ENCODE measurements at regions not wholly inside any gene's neighbourhood (a gene's known extent, or its start where the extent isn't known, plus 50 kb on each side); places are given as distances from the start of the nearest gene placed in this dataset.
"Not testable (repeated sequence)": the region's sequence is repeated elsewhere in the genome, so short reads cannot be mapped to it uniquely, and the experiment has no call there.

DNA sequence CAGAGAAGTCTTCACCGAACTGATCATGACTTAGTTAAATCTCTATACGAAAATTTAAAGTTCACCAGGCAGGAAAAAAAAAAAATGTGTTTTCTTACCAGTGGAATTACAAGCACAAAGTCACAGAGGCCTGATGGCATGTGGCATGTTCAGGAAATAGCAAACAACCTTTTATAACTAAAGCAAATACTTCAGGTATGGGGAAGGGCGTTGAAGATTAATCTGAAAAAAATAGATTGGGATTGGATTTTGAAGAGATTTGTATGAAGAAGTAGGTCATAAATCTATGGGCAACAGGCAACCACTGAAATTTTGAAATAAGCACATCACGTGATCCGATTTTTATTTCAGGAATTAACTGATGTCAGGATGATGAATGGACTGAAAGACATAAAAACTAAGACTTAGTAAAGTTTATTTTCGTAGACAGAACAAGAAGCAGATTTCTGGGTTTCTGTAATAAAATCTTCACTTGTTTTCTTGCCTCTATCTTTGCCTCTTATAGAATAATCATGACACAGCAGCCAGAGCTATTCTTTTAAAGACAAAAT, 295.9 kb upstream of the ADGRL4 start:
- no peak for DNase-seq

DNA sequence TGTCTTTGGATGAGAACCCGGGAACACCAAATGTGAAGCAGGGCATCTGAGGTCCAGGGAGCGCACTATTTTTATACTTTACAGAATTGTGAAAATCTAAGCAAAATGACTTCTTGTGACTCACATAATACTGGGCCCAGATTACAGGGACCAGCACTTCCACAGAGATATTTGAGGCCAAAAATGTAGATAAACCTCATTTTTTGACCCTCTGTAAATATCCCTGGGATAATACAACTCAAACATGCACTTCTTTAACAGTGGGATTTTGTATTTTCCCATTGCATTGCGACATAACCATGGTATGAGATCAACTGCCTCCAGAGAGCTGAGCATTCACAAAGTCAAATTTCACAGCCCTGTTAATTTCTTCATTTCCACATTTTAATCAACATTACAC, 289.4 kb upstream of the ADGRL4 start:
- no peak for DNase-seq

DNA sequence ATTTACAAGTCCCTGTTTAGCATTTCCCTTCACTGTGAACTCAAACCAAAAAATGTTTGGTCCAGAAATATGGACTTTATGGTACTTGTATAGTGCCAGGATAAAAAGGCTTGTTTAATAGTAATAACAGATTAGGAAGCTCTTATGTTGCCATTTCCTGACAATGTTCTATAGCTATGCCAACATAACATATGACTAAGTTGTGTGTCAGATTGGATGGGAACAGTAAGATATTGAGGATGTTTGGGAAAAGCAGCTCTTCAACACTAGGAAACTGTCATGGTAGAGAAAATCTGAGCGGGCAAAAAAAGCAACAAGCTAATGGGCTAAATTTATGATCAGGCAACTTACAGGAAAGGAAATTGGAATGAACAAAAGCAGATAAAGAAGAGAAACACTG, 287.1 kb upstream of the ADGRL4 start:
- no peak for DNase-seq

DNA sequence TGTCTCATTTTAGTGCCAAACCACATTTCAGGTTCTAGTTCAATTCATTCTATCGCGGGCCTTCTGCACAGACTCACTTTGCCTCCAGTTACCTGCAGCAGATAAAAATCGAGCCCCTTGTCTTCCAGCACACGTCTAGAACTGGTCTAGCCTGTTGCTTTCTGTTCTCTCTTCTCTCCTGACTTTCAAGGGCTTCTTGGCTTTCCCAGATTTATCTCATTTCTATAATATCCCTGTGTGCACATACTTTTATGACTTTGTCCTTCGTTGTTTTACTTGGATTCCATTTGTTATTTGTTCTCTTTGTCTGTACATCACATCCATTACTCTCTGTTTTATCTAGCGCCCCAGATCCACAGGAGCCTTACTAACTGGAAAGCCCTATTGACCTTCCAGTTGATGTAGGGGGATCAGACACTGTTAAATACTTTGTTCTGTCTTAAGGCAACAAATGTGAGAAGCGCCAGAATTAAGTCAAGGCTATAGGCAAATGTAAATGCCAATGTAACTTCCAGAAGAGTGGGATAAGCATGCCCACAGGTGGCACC, 284.5 kb upstream of the ADGRL4 start:
- no peak for DNase-seq

DNA sequence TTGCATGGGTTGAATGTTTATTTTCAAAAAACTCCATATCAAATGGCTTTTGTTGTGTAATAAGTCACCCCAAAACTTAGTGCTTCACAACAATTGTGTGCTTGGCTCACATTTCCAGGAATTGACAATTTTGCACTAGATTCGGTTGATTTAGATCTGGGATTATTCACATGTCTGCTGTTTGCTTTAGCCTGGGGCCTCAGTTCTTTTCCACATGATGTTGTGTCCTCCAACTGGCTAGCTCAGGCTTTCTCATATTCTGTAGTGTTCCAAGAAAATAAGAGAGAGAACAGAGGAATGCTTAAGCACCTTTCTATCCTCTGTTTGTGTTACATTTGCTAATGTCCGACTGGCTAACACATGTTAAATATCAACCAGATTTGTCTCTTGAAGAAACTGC, 281.5 kb upstream of the ADGRL4 start:
- DNase-seq: no peak

DNA sequence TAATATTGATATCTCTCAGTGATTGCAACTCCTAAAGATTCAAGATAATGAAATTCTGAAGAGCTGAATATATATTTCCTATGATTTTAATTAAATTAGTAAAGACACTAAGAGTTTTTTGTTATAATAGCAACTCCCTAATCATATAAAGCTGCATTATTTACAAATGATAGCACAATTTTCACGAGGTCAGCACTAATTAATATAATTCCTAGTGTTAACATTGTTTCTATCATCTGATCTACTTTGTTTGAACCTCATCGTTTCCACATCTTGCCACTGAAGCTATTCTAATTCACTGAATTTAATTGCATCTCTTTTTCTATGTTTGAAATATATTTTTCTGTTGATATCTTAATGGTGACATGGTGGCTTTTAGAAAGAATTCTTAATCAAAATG, 279.1 kb upstream of the ADGRL4 start:
- no peak for DNase-seq

DNA sequence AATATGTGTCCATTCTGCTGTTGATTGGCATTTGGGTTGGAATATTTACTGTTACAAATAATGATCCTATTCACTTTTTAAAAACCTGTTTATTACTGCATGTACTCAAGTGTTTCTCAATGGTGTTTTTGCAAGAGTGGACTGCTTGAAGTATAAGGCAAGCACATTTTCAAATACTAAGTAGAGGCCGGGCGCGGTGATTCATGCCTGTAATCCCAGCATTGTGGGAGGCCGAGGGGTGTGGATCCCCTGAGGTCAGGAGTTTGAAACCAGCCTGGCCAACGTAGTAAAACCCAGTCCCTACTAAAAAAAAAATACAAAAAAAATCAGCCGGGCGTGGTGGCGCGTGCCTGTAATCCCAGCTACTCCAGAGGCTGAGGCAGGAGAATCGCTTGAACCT, 276.9 kb upstream of the ADGRL4 start:
- no peak for DNase-seq

DNA sequence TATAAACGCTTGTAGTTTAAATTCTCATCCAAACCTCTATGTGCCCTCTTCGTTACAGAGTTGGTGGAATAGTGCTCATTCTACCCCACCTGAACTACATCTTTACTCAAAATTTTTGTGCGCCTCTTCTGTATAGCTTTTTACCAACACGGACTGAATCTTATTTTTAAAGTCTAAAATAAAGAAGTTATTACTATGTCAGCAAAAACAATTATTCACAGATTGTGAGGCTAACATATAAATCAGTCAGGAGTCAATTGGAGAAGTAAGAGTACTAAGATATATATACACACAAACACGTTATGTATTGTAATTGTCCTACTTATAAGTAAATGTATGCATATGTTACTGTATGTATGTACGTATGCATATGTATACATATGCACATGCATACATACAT, 274.9 kb upstream of the ADGRL4 start:
- no peak for DNase-seq

DNA sequence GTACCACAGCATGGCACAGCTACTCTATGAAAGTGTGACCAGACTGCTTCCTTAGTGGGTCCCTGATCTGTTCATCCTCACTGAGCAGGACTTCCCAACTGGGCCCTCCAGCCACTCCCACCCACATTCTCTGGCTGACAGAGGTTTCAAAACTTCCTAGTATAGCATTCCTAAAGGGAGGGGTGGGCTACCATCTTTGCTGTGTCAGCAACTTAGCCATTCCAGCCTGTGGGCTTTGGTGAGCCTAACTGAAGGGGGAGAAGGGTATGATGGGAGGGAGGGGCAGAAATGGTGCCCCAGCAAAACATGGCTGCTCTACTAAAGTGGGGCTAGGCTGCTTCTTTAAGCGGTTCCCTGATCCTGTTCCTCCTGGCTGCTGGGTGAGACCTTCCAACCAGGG, 265.2 kb upstream of the ADGRL4 start:
- DNase-seq: no peak

DNA sequence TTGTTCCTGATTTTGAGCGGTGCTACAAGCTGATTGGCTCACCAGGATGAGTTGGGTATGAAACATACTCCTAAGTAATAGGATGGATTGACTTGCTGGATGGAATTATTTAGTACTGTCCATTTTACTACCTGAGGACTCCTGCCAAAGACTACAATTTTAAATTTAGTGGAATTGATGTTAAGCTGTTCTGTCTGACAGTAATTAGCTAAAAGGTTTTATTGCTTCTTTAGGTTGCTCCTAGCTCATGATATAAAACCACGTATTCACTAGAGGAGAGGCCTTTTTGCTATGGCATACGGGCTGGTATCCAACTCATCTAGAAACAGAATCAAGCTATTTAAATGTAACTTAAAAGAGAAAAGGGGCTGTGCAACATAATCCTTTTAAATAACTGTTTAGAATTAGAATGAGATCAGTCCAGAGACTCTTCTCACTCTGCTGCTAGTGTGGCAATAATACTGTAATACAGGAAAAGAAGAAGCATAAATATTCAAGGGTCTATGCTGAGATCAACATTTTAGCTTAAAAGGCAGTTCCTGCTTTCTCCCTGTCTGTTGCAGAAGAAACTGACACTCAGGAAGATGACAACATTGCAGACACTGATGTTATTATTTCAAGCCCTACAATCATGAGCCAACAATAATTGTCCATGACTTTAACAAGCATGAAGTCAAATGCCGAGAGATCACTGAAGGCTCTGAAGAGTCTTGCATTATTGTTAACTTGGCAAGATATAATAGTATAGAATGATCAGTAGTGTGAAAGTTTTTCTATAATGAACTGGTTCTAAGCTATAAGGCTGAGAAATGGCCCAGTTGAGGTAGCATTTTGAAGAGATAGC, 258.7 kb upstream of the ADGRL4 start:
- DNase-seq: no peak

DNA sequence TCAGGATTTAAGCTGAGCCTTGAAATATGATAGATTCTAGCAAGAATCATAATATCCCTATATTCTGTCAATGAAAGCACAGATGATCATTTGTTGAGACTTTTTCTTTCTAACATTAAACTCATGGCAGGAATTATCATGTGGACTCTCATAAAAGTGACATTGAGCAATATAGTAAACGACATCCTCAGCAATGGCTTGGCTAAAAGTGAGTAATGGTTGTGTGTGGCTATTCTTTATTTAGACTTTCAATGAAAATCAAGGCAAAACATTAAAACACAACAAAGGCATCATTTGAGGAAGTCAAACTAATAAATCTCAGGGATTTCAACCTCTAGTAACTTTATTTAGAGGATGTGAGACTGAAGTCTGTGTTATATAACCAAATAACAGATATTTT, 257.8 kb upstream of the ADGRL4 start:
- DNase-seq: no peak

DNA sequence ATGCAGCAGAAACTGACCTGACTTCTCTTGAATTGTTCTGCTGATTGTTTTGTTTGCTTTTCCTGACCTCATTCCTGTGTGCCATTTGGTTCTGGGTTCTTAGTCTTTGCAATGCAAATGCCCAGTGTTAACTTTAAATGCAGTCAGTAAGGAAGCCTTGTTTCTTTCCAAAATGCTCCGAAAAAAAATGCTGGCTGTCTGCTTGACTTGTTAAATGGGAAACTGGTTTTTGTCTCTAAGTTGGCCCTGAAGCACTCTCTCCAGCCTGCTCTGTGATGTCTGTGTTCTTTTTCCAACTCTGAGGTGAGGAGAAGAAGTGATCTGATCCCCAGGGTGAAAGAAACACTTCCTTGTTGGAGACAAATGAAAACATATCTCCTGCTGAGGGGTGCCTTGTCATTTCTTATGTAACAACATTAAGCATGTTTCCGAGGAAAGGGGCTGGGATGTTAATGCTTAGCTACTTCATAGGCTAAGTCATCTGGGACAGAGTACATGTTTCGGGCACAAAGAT, 256.3 kb upstream of the ADGRL4 start:
- no peak for DNase-seq

DNA sequence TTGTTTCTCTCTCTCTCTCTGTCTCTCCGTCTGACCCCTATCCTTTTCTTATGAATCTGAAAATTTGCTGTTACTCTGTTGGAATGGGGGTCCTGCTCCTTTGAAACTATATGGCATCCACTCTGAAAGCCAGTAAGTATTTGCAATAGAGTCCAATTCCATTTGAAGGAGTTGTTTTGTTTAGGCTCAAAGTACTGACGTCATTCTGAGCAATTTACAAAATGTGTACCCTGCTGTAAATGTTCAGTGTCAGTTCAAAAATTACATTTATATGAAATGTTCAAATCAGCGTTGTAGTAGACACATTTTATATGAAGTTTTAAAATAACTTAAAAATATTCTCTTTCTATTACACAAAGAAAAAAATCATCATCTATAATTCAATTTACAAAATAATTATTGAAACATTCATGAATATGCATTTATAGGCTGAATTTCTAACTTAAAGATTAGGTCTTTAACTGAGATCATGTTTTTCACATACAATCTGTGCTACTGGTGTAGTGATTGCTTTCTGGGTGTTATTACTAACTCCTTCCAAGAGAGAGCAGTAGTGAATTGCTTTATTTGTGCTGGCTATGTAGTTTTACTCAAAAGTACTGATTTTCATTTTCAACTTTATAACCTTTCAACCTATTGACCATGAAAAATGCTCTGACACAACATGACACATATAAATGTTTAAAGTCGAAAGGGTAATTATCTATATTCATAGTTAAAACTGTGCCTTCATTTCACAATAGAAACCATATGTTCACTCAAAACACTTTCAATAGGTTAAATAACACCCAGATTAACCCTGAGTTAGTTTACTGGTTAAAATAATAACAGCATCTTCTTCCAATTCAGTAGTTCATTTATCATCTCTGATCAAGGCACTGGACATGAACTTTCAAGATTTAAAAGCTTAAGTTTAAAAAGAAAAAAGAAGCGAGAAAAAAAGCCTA, 253.1 kb upstream of the ADGRL4 start:
- no peak for DNase-seq

DNA sequence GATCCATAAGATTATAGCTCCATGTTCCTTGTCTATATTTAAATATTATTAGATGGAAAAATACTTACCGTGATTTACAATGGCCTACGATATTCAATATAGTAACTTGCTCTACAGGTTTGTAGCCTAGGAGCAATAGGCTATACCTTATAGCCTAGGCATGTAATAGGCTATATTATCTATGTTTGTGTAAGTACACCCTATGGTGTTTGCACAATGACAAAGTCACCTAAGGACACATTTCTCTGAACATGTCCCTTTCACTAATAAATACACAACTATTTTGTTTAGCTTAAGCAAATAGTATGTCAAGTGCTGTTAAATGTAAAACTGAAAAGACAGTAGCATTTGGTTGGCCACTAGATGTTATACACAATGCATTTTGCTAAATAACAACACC, 248.9 kb upstream of the ADGRL4 start:
- no peak for DNase-seq

DNA sequence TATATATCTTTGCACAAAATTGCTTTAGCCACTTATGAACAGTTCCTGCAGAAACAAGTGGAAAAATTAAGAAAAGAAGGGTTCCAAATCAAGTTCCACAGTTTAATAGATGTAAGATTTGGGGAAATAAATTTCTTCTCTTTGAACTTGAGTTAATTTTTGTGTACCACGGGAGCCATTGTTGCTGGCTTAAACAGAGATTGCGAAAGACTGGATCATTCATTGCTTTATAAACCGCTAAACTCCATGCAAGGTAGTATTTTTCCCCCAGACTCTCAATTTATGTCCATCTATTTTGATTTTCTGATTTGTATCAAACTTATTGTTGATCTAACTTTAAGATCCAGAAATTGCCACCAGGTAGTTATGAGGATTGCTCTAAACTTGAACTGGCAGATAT, 246.1 kb upstream of the ADGRL4 start:
- DNase-seq: no peak

DNA sequence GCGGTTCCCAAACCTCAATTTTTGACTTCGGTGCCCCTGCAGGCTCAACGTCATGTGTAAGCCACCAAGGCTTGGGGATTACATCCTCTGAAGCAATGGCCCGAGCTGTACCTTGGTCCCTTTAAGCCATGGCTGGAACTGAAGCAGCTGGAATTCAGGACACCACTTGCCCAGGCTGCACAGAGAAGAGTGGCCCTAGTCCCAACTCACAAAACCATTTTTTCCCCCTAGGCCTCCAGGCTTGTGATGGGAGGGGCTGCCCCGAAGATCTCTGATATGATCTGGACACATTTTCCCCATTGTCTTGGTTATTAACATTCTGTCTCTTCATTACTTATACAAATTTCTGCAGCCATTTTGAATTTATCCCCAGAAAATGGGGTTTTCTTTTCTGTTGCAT, 233.3 kb upstream of the ADGRL4 start:
- no peak for DNase-seq

DNA sequence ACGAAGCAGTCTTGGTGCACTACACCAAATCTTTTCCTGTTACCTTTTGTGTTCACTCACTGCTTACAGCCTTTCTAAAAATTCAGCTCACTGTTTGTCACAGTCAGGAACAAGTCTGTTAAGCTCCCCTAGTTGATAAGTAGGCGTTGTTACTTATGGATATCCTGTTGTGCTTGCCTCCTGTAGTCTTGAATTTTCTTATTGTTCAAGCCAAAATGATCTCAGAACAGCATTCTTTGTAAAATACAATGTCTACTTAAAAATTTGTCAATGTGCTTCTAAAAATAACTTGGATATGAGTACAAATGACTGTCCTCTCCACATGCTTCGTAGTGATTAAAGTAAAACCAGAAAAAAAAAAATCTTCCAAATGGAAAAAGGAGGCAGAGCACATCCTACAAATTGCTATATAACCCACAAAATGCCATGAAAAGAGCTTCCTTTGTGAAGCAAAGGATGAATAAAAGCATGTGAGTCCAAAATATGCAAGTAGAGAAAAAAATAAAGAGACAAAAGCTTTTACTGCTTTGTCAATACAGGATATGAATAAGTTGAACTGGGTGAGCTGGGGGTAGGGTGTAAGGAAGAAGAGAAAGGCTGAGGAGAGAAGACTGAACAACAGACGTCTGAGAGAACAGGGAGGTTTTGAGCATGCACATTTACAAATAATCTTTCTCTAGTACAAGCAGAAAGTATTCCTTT, 228.9 kb upstream of the ADGRL4 start:
- no peak for DNase-seq

DNA sequence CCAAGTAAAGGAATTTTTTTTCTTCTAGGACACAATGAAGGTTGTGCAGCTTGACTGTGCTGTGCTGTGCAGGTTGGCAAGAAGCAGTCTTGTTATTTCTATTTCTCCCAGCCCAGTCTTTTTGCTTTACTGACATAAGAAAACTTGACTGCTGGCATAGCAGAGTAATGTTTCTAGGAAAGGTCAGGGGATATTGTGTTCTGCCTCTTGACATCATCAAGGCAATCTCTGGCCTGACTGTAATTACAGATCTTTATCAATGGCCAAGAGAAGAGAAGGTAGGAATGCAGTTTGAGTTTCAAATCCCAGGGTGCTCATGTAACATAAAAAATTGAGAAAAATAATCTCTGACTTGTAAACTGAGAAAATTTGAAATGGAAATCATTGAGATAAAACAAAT, 226.3 kb upstream of the ADGRL4 start:
- DNase-seq: no peak

DNA sequence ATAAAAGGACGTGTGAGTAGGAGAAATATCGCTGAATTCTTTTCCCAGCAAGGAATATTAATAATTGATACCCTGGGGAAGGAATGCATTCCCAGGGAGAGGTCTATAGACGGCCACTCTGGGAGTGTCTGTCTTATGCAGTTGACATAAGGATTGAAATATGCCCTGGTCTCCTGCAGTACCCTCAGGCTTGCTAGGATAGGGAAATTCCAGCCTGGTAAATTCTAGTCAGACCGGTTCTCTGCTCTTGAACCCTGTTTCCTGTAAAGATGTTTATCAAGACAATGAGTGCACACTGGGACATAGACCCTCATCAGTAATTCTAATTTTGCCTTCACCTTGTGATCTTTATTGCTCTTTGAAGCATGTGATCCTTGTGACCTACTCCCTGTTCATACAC, 224.2 kb upstream of the ADGRL4 start:
- DNase-seq: not testable (repeated sequence)

DNA sequence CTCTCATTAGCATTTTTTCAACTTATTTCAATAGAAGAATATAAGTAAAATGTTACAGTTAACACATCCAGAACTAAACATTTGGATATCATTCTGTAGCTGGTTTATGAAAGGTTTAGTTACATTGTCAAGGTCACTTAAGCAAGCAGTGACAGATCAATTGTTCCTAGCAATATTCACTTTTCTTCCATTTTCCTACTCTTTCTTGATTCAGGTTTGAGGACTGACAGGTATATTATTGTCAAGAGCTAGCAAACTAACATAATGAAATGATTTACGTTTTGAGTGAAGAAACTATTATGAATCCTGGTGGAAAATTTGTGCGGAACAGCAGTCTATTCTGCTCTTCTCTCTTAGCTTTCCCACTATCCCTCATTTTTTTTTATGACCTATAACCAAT, 220.4 kb upstream of the ADGRL4 start:
- no peak for DNase-seq

DNA sequence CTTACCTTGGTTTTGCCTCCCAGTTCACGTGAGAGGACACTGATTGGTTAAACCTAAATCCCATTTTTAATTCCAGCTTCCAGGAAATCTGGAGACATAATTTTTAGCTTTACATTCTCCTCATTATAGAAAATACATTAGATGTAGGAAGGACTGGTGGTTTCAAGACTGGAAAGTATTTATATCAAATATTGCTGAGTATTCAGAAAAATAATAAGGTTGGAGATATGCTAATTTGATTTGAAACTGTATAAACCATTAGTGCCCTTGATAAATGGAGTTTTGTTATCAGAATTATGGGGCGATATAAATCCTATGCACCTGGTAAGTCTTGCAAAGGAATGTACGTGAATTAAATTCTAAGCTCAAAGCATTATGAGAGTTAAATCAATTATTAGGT, 218.0 kb upstream of the ADGRL4 start:
- no peak for DNase-seq

DNA sequence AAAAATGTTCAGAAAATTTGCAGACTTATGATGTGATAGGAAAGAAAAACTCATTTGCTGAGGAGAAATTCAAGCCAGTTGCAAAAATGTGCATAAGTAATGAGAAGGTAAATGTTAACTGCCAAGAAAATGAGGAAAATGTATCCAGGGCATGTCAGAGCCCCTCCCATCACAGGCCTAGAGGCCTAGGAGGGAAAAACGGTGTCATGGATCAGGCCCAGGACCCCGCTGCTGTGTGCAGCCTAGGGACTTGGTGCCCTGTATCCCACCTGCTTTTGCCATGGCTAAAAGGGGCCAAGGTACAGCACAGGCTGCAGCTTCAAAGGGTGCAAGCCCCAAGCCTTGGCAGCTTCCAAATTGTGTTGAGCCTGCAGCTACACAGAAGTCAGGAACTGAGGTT, 214.0 kb upstream of the ADGRL4 start:
- no peak for DNase-seq

DNA sequence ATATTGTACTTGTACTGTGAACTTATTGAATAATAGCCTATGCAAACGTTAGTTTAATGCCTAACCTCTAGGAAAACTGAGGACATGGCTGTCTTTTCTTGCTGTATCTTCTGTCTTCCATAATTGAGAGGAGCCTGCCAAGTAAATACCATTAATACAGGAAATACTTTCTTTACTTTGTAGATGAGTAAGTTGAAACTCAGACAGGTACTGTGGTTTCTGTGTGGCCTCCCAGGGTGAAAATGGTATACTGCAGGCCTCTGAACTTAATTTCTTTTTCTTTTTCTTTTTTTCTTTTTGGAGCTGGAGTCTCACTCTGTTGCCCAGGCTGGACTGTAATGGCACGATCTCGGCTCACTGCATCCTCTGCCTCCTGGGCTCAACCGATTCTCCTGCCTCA, 208.8 kb upstream of the ADGRL4 start:
- DNase-seq: no peak

All from right hindlimb (tissue), 1 donor.